Liver (tissue), 8 donors: ENCODE measurements at regions not wholly inside any gene's neighbourhood (a gene's known extent, or its start where the extent isn't known, plus 50 kb on each side); places are given as distances from the start of the nearest gene placed in this dataset.

Experiments
- DNase-seq: peaks from one replicate; pipeline ENCODE4 v3.0.0-alpha.2; 2017; ENCODE audit warnings: low spot score
- H3K27ac ChIP-seq, 2 donors: one replicate each; pipeline ENCODE4 v1.7.0; 2013; ENCODE audit warnings: inconsistent platforms in 2 of 2, low read length in 2 of 2, control low read depth in 1 of 2, low read depth in 1 of 2, mild to moderate bottlenecking in 1 of 2
- H3K27me3 ChIP-seq, 4 donors: one replicate each; pipeline versions ENCODE4 v1.6.1 to v1.7.0; 2013; ENCODE audit warnings: low read length in 3 of 4, inconsistent platforms in 1 of 4, mild to moderate bottlenecking in 1 of 4, moderate library complexity in 1 of 4; ENCODE audit not compliant: control insufficient read depth in 4 of 4, insufficient read depth in 4 of 4
- H3K36me3 ChIP-seq, 4 donors: one replicate each; pipeline versions ENCODE4 v1.6.1 to v1.7.0; 2013; ENCODE audit warnings: low read length in 3 of 4, mild to moderate bottlenecking in 3 of 4, low read depth in 1 of 4, moderate library complexity in 1 of 4; ENCODE audit not compliant: control insufficient read depth in 4 of 4, insufficient read depth in 3 of 4
- H3K4me1 ChIP-seq, 4 donors: one replicate each; pipeline versions ENCODE4 v1.6.1 to v1.7.0; 2013; ENCODE audit warnings: low read length in 3 of 4, mild to moderate bottlenecking in 3 of 4, moderate library complexity in 1 of 4; ENCODE audit not compliant: control insufficient read depth in 4 of 4, insufficient read depth in 4 of 4
- H3K4me3 ChIP-seq, 3 donors: one replicate each; pipeline versions ENCODE4 v1.6.1 to v1.7.0; 2013; ENCODE audit warnings: low read length in 3 of 3, control low read depth in 1 of 3, low read depth in 1 of 3, mild to moderate bottlenecking in 1 of 3
- H3K9ac ChIP-seq, 2 donors: one replicate each; pipeline ENCODE4 v1.7.0; 2013; ENCODE audit warnings: low read length in 2 of 2, mild to moderate bottlenecking in 2 of 2, moderate library complexity in 2 of 2, control low read depth in 1 of 2, low read depth in 1 of 2
- H3K9me3 ChIP-seq, 4 donors: one replicate each; pipeline versions ENCODE4 v1.6.1 to v1.7.0; 2013; ENCODE audit warnings: low read length in 3 of 4; ENCODE audit not compliant: control insufficient read depth in 4 of 4
- EGR1 ChIP-seq, 2 donors: IDR thresholded peaks; 2 replicates each; pipeline ENCODE4 v1.6.1; 2016 to 2018; ENCODE audit warnings: antibody characterized with exemption in 2 of 2, low read depth in 2 of 2
- FOXA1 ChIP-seq: IDR thresholded peaks from 2 replicates; pipeline ENCODE4 v1.6.1; 2016; ENCODE audit warnings: antibody characterized with exemption
- FOXA2 ChIP-seq: IDR thresholded peaks from 2 replicates; pipeline ENCODE4 v1.6.1; 2016; ENCODE audit warnings: antibody characterized with exemption
- GABPA ChIP-seq, 2 donors: IDR thresholded peaks in 1 of 2; conservative IDR thresholded peaks in 1 of 2; 2 replicates each; pipeline ENCODE4 v1.6.1; 2016; ENCODE audit warnings: antibody characterized with exemption in 2 of 2, mild to moderate bottlenecking in 1 of 2, moderate library complexity in 1 of 2
- HNF4A ChIP-seq, 2 donors: conservative IDR thresholded peaks; 2 replicates each; pipeline ENCODE4 v1.6.1; 2016; ENCODE audit warnings: antibody characterized with exemption in 2 of 2, mild to moderate bottlenecking in 2 of 2
- HNF4G ChIP-seq: IDR thresholded peaks from 2 replicates; pipeline ENCODE4 v1.6.1; 2016; ENCODE audit warnings: antibody characterized with exemption
- JUND ChIP-seq, 2 donors: IDR thresholded peaks; 2 replicates each; pipeline ENCODE4 v1.6.1; 2016; ENCODE audit warnings: antibody characterized with exemption in 2 of 2
- MAX ChIP-seq: IDR thresholded peaks from 2 replicates; pipeline ENCODE4 v1.6.1; 2016; ENCODE audit warnings: antibody characterized with exemption
- NR2F2 ChIP-seq: IDR thresholded peaks from 2 replicates; pipeline ENCODE4 v1.6.1; 2016; ENCODE audit warnings: antibody characterized with exemption
- RAD21 ChIP-seq, 2 donors: IDR thresholded peaks; 2 replicates each; pipeline ENCODE4 v1.6.1; 2016; ENCODE audit warnings: antibody characterized with exemption in 2 of 2, mild to moderate bottlenecking in 2 of 2
- REST ChIP-seq: IDR thresholded peaks from 2 replicates; pipeline ENCODE4 v1.6.1; 2016; ENCODE audit warnings: antibody characterized with exemption, mild to moderate bottlenecking
- RXRA ChIP-seq, 2 donors: IDR thresholded peaks; 2 replicates each; pipeline ENCODE4 v1.6.1; 2017 to 2018; ENCODE audit warnings: antibody characterized with exemption in 2 of 2, mild to moderate bottlenecking in 1 of 2
- SP1 ChIP-seq: IDR thresholded peaks from 2 replicates; pipeline ENCODE4 v1.6.1; 2018; ENCODE audit warnings: antibody characterized with exemption, mild to moderate bottlenecking
- TAF1 ChIP-seq: conservative IDR thresholded peaks from 2 replicates; pipeline ENCODE4 v1.6.1; 2016; ENCODE audit warnings: antibody characterized with exemption, mild to moderate bottlenecking
- YY1 ChIP-seq: IDR thresholded peaks from 2 replicates; pipeline ENCODE4 v1.6.1; 2016; ENCODE audit warnings: antibody characterized with exemption, mild to moderate bottlenecking
- ZBTB33 ChIP-seq: IDR thresholded peaks from 2 replicates; pipeline ENCODE4 v1.6.1; 2016; ENCODE audit warnings: antibody characterized with exemption
- WGBS: extraction: QIAGEN DNeasy Blood & Tissue Kit; methylation state at CpG from one replicate; pipeline ENCODE4 v1.1.7; 2013; 5-methylcytosine and 5-hydroxymethylcytosine counted together
- TF ChIP-seq, protein P1 (sequence below): fragments of 150-350 bp; IDR thresholded peaks from 2 replicates; pipeline ENCODE4 v1.5.1; 2017; ENCODE audit warnings: improper control_type of control experiment, low read depth, low read length; ENCODE audit not compliant: missing input control
- TF ChIP-seq, protein P2 (sequence below): IDR thresholded peaks from 2 replicates; pipeline ENCODE4 v1.6.1; 2016; ENCODE audit warnings: antibody characterized with exemption
- donor health status: healthy.
- donor health status: healthy.
- donor health status: healthy.
- donor health status: healthy.
- donor health status: healthy.

DNA sequence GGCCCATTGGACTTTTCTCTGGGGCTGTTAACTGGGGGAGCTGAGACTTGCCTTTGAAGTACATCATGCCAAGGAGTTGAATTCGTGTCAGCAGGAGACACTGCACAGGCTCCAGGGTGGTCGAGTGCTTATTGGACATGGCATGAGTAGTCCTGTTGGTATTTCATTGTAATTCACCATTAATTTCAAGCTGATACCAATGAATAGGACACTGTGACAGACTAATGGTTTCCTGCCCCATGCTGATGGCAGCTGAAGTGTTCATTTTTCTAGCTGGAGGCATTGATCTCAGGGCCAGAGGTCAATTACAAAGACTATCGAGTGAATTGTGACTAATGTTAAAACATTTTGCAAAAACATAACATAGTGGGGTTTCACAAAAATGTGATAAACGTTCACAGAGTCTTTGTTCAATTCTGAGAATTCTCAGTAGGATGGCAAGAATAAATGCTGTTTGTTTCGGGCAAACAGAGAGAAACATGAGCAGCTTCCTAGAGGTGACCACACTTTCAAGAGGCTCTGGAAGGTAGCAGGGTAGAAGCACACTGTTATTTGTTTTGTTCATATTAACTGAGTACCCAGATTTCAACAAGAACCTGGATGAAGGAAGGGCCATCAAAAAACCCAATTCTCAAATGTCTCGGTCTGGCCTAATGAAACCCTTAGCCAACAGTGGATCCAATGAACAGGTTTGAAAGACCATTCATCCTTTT is 90.6 kb upstream of the ARL4C start:
- DNase-seq = no peak
- no peaks in the 10 kb centered on the region for H3K9me3 ChIP-seq
- TF ChIP-seq HNF4A (conservative IDR thresholded peaks at IDR 0.05) (no peak), REST (no peak), TAF1 (no peak), JUND (IDR thresholded peaks at IDR 0.05) (no peak), FOXA1 (no peak), RXRA (IDR thresholded peaks at IDR 0.05) (no peak), EGR1 (IDR thresholded peaks at IDR 0.05; ENCODE audit: low read depth in 2 of 2) (no peak), ZBTB33 (no peak), NR2F2 (no peak), MAX (no peak), HNF4G (no peak), SP1 (no peak), YY1 (no peak), FOXA2 (no peak), GABPA (IDR thresholded peaks at IDR 0.05 in 1 of 2, conservative IDR thresholded peaks at IDR 0.05 in 1 of 2) (no peak), RAD21 (IDR thresholded peaks at IDR 0.05) (no peak)
- TF ChIP-seq, protein P1, sequence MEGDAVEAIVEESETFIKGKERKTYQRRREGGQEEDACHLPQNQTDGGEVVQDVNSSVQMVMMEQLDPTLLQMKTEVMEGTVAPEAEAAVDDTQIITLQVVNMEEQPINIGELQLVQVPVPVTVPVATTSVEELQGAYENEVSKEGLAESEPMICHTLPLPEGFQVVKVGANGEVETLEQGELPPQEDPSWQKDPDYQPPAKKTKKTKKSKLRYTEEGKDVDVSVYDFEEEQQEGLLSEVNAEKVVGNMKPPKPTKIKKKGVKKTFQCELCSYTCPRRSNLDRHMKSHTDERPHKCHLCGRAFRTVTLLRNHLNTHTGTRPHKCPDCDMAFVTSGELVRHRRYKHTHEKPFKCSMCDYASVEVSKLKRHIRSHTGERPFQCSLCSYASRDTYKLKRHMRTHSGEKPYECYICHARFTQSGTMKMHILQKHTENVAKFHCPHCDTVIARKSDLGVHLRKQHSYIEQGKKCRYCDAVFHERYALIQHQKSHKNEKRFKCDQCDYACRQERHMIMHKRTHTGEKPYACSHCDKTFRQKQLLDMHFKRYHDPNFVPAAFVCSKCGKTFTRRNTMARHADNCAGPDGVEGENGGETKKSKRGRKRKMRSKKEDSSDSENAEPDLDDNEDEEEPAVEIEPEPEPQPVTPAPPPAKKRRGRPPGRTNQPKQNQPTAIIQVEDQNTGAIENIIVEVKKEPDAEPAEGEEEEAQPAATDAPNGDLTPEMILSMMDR = no peak
- TF ChIP-seq, protein P2, sequence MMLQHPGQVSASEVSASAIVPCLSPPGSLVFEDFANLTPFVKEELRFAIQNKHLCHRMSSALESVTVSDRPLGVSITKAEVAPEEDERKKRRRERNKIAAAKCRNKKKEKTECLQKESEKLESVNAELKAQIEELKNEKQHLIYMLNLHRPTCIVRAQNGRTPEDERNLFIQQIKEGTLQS = no peak
- no peaks in the 10 kb centered on the region for H3K27me3 ChIP-seq
- no peak overlapping the region for H3K4me3 ChIP-seq
- no peak overlapping the region for H3K27ac ChIP-seq
- H3K9ac ChIP-seq = no peak overlapping the region
- H3K4me1 ChIP-seq = no peaks in the 10 kb centered on the region
- H3K36me3 ChIP-seq = no peaks in the 10 kb centered on the region
- 84% methylated on average over 6 of the region's 6 CpGs for WGBS
